A549 (cell line): ENCODE measurements at regions not wholly inside any gene's neighbourhood (a gene's known extent, or its start where the extent isn't known, plus 50 kb on each side); places are given as distances from the start of the nearest gene placed in this dataset.

Experiments
- CEBPB ChIP-seq, 2 experiments: fragments of >200 bp in 1 of 2; sonication (Bioruptor Twin) in 1 of 2; formaldehyde crosslinking in 1 of 2; IDR thresholded peaks; 2 replicates each; pipeline ENCODE4 v1.6.1; 2012 to 2016
- MAFK ChIP-seq: fragments of 450-650 bp; IDR thresholded peaks from 2 replicates; pipeline ENCODE4 v1.6.1; 2014; ENCODE audit not compliant: partially characterized antibody
- PBX3 ChIP-seq: IDR thresholded peaks from 2 replicates; pipeline ENCODE4 v1.6.1; 2012

- TF ChIP-seq CEBPB (IDR thresholded peaks at IDR 0.05): no peak
- TF ChIP-seq PBX3: no peak
- no peak for TF ChIP-seq MAFK
These were observed 256.7 kb downstream of the BMP7 start for GRCh38 chr20:57009775-57010174.
